Lung (tissue), 11 donors: ENCODE measurements at regions not wholly inside any gene's neighbourhood (a gene's known extent, or its start where the extent isn't known, plus 50 kb on each side); places are given as distances from the start of the nearest gene placed in this dataset.

Source experiments
- ATAC-seq: fragments of 200-7000 bp; cut with Tn5 transposase; one replicate; pipeline ENCODE4 v1.9.1; 2020; ENCODE audit warnings: moderate number of reproducible peaks; ENCODE audit not compliant: insufficient read depth, low FRiP score
- DNase-seq, 3 donors: peaks; one replicate each; pipeline ENCODE4 v3.0.0-alpha.2; 2013 to 2017
- H3K27ac ChIP-seq, 2 donors: one replicate each; pipeline ENCODE4 v1.5.1; 2013; ENCODE audit warnings: mild to moderate bottlenecking in 2 of 2, moderate library complexity in 2 of 2, control low read depth in 1 of 2, inconsistent platforms in 1 of 2, low read depth in 1 of 2, low read length in 1 of 2
- H3K27me3 ChIP-seq, 3 donors: one replicate each; pipeline ENCODE4 v1.5.1; 2013; ENCODE audit warnings: low read length in 2 of 3; ENCODE audit not compliant: control insufficient read depth in 3 of 3, insufficient read depth in 3 of 3
- H3K36me3 ChIP-seq, 4 donors: one replicate each; pipeline ENCODE4 v1.5.1; 2013; ENCODE audit warnings: low read length in 4 of 4, mild to moderate bottlenecking in 1 of 4, moderate library complexity in 1 of 4; ENCODE audit not compliant: control insufficient read depth in 4 of 4, insufficient read depth in 4 of 4
- H3K4me1 ChIP-seq, 5 donors: one replicate each; pipeline ENCODE4 v1.5.1; 2013; ENCODE audit warnings: low read length in 5 of 5, mild to moderate bottlenecking in 2 of 5, moderate library complexity in 1 of 5; ENCODE audit not compliant: control insufficient read depth in 5 of 5, insufficient read depth in 5 of 5
- H3K4me3 ChIP-seq: one replicate; pipeline ENCODE4 v1.5.1; 2013; ENCODE audit warnings: mild to moderate bottlenecking, control low read depth, moderate library complexity
- H3K9ac ChIP-seq, 2 donors: one replicate each; pipeline ENCODE4 v1.5.1; 2013; ENCODE audit warnings: low read length in 2 of 2, control low read depth in 1 of 2; ENCODE audit not compliant: insufficient read depth in 1 of 2
- H3K9me3 ChIP-seq, 4 donors: one replicate each; pipeline ENCODE4 v1.5.1; 2013; ENCODE audit warnings: low read length in 3 of 4, mild to moderate bottlenecking in 1 of 4, moderate library complexity in 1 of 4; ENCODE audit not compliant: control insufficient read depth in 4 of 4, insufficient read depth in 3 of 4
- WGBS, 2 donors: extraction: QIAGEN DNeasy Blood & Tissue Kit; methylation state at CpG; one replicate each; pipeline ENCODE4 v1.1.7; 2013; 5-methylcytosine and 5-hydroxymethylcytosine counted together
- TF ChIP-seq, protein P1 (sequence below): IDR thresholded peaks from 2 replicates; pipeline ENCODE4 v1.5.1; 2012; ENCODE audit warnings: mild to moderate bottlenecking; ENCODE audit errors: control extremely low read depth, extremely low read depth
- donor health status: control.
- donor health status: control.
- donor health status: Bipolar disorder and iron deficiency.
- donor health status: healthy.
- donor health status: DM: yes; HTN: yes; CAD: no.

DNA sequence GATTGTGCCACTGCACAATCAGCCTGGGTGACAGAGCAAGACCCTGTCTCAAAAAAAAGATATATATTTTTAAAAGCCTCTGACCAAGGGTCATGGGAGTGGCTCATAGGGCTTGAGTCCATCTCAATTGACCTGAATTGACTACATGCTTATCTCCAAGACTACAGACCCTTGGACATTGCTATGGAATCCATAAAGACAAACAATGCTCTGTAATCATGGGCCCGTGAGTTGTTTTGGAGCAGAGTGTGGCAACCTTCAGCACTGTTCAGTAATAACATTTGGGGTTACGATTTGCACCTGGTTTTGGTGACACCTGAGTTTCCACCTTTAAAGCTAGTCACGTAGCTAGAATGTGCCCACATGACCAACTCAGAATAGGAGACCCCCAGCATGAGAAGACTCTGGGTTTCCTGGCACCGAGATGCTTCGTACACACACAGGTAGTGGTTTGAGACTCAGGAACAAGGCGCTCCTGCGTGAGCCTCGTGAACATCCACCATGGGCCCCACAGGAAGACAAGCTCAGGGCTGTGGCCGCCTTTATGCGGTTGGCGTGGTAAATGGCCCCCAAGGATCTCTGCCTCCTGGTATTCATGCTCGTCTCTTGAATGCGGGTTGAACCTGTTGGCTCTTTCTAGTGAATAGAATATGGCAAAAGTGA is 66.6 kb upstream of the RPH3AL start:
- DNase-seq (no peak), ATAC-seq (no peak)
- no peak overlapping the region for H3K9ac ChIP-seq
- H3K9me3 ChIP-seq = no peaks in the 10 kb centered on the region
- no peaks in the 10 kb centered on the region for H3K36me3 ChIP-seq
- H3K4me3 ChIP-seq = no peak overlapping the region
- H3K4me1 ChIP-seq = no peaks in the 10 kb centered on the region
- H3K27me3 ChIP-seq = no peaks in the 10 kb centered on the region
- H3K27ac ChIP-seq = no peak overlapping the region
- WGBS, 2 donors = 42 to 71% methylated on average over 13 of the region's 13 CpGs
- TF ChIP-seq, protein P1, sequence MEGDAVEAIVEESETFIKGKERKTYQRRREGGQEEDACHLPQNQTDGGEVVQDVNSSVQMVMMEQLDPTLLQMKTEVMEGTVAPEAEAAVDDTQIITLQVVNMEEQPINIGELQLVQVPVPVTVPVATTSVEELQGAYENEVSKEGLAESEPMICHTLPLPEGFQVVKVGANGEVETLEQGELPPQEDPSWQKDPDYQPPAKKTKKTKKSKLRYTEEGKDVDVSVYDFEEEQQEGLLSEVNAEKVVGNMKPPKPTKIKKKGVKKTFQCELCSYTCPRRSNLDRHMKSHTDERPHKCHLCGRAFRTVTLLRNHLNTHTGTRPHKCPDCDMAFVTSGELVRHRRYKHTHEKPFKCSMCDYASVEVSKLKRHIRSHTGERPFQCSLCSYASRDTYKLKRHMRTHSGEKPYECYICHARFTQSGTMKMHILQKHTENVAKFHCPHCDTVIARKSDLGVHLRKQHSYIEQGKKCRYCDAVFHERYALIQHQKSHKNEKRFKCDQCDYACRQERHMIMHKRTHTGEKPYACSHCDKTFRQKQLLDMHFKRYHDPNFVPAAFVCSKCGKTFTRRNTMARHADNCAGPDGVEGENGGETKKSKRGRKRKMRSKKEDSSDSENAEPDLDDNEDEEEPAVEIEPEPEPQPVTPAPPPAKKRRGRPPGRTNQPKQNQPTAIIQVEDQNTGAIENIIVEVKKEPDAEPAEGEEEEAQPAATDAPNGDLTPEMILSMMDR = no peak

DNA sequence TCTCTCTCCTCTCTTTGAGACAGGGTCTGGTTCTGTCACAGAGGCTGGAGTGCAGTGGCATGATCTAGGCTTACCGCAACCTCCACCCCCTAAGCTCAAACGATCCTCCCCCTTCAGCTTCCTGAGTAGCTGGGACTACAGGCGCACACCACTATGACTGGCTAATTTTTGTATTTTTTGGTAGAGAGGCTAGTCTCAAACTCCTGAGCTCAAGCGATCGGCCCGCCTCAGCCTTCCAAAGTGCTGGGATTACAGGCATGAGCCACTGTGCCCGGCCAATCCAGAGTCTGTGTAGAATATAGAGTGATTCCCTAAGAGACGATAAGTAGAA is 65.8 kb upstream of the RPH3AL start:
- no peak for DNase-seq
- Histone ChIP-seq H3K4me3 (no peak overlapping the region), H3K27me3 (no peaks in the 10 kb centered on the region), H3K4me1 (no peaks in the 10 kb centered on the region), H3K9me3 (no peaks in the 10 kb centered on the region), H3K9ac (no peak overlapping the region), H3K27ac (no peak overlapping the region), H3K36me3 (peaks cover 0 to 2% (median 0%) of the 10 kb centered on the region in 4 donors)
- ATAC-seq = no peak
- TF ChIP-seq, protein P1 = no peak
- 30 to 52% methylated on average over 8 of the region's 8 CpGs for WGBS, 2 donors

DNA sequence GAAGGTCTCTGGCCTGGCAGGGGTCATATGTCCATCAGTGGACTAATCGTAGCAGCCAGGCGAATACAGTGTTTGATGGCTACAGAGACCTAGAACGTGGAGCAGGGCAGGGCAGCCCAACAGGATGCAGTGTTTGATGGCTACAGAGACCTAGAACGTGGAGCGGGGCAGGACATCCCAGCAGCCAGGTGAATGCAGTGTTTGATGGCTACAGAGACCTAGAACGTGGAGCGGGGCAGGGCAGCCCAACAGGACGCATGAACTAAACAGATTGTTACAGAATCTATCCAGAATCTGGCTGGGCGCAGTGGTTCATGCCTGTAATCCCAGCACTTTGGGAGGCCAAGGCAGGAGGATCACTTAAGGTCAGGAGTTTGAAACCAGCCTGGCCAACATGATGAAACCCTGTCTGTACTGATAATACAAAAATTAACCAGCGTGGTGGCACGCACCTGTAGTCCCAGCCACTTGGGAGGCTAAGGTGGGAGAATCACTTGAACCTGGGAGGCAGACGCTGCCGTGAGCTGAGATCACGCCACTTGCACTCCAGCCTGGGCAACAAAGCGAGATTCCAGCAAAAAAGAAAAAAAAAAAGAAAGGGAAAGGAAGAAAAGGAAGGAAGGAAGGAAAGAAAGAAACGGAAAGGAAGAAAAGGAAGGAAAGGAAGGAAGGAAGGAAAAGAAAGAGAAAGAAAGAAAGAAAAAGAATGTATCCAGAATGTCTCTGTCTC is 65.2 kb upstream of the RPH3AL start:
- Histone ChIP-seq H3K27me3 (no peaks in the 10 kb centered on the region), H3K9me3 (no peaks in the 10 kb centered on the region), H3K4me1 (no peaks in the 10 kb centered on the region), H3K36me3 (peaks cover 0 to 2% (median 0%) of the 10 kb centered on the region in 4 donors), H3K4me3 (no peak overlapping the region), H3K9ac (no peak overlapping the region), H3K27ac (no peak overlapping the region)
- ATAC-seq = no peak
- 81 to 86% methylated on average over 16 of the region's 16 CpGs for WGBS, 2 donors
- TF ChIP-seq, protein P1 = no peak
- DNase-seq = no peak
